GM12878 (cell line): ENCODE measurements at regions not wholly inside any gene's neighbourhood (a gene's known extent, or its start where the extent isn't known, plus 50 kb on each side); places are given as distances from the start of the nearest gene placed in this dataset.

Experiments used
- ATAC-seq: fragments of 200-7000 bp; cut with Tn5 transposase; 3 replicates; pipeline ENCODE4 v1.9.1; 2020; ENCODE audit warnings: mild to moderate bottlenecking, moderate library complexity
- BruUV-seq: library from RNA; stranded (reverse); fragments of 400-500 nt; replicated peaks from 2 replicates; lab custom pipeline; 2021; lab: Mats Ljungman, UMichigan
- CTCF ChIA-PET: fragments of 300-600 bp; sonication (Branson Sonifier 250); formaldehyde crosslinking; extraction: SDS; loops from one replicate; lab custom pipeline; 2021; ENCODE audit warnings: inconsistent platforms; lab: Yijun Ruan, JAX
- POLR2A ChIA-PET: fragments of 350-600 bp; formaldehyde crosslinking; extraction: SDS; loops from one replicate; lab custom pipeline; 2021; ENCODE audit warnings: inconsistent platforms; lab: Charles Lee
- RAD21 ChIA-PET: fragments of 300-600 bp; sonication (Branson Sonifier 250); formaldehyde crosslinking; loops from one replicate; lab custom pipeline; 2023; ENCODE audit warnings: antibody characterized with exemption; ENCODE audit not compliant: unreplicated experiment; lab: Charles Lee
- SMC1A ChIA-PET: fragments of 300-600 bp; sonication (Branson Sonifier 250); formaldehyde crosslinking; loops from one replicate; lab custom pipeline; 2023; ENCODE audit not compliant: unreplicated experiment, uncharacterized antibody; lab: Charles Lee
- DNase-seq: peaks from one replicate; pipeline ENCODE4 v3.0.0-alpha.2; 2011; ENCODE audit warnings: low read depth, low spot score
- FAIRE-seq: peaks from 3 replicates; lab custom pipeline; 2011; peaks lifted over from hg19 to GRCh38; lab: Jason Lieb, UNC
- H2AFZ ChIP-seq: 2 replicates; pipeline ENCODE4 v1.6.0; 2011; ENCODE audit warnings: low read depth, low read length, control low read depth; ENCODE audit not compliant: control insufficient read depth
- H3K27ac ChIP-seq: 2 replicates; pipeline ENCODE4 v1.5.1; 2011; ENCODE audit warnings: control low read depth; ENCODE audit not compliant: control insufficient read depth, insufficient read depth
- H3K27me3 ChIP-seq, 2 experiments: replicated peaks in 1 of 2; 2 replicates each; pipeline versions ENCODE4 v1.6.0 to v1.6.1; 2011; ENCODE audit warnings: low read length in 1 of 2; ENCODE audit not compliant: control insufficient read depth in 2 of 2, insufficient read depth in 2 of 2
- H3K36me3 ChIP-seq, 2 experiments: 2 replicates each; pipeline ENCODE4 v1.5.1; 2011; ENCODE audit warnings: low read length in 1 of 2; ENCODE audit not compliant: control insufficient read depth in 2 of 2, insufficient read depth in 2 of 2
- H3K4me1 ChIP-seq: 2 replicates; pipeline ENCODE4 v1.6.1; 2011; ENCODE audit warnings: mild to moderate bottlenecking, low read length, moderate library complexity, mixed read lengths; ENCODE audit not compliant: control insufficient read depth, insufficient read depth
- H3K4me2 ChIP-seq: 2 replicates; pipeline ENCODE4 v1.6.0; 2011; ENCODE audit warnings: control low read depth; ENCODE audit not compliant: control insufficient read depth, insufficient read depth
- H3K4me3 ChIP-seq: fragments of 200-600 bp; sonication (generic); 2 replicates; pipeline ENCODE4 v1.5.1; 2016
- H3K79me2 ChIP-seq: 2 replicates; pipeline ENCODE4 v1.6.0; 2011; ENCODE audit warnings: low read length; ENCODE audit not compliant: control insufficient read depth, insufficient read depth
- H3K9ac ChIP-seq: 2 replicates; pipeline ENCODE4 v1.8.0; 2011; ENCODE audit warnings: low read length, control low read depth, mixed read lengths; ENCODE audit not compliant: control insufficient read depth, insufficient read depth
- H3K9me3 ChIP-seq: replicated peaks from 3 replicates; pipeline ENCODE4 v1.5.1; 2011; ENCODE audit warnings: mild to moderate bottlenecking, low read length; ENCODE audit not compliant: control insufficient read depth, insufficient read depth
- H4K20me1 ChIP-seq: 2 replicates; pipeline ENCODE4 v1.6.0; 2011; ENCODE audit not compliant: control insufficient read depth, insufficient read depth
- CBX3 ChIP-seq: fragments of 200-600 bp; sonication (generic); IDR thresholded peaks from 2 replicates; pipeline ENCODE4 v1.6.1; 2016; ENCODE audit warnings: low read depth, borderline replicate concordance
- CHD2 ChIP-seq: IDR thresholded peaks from 2 replicates; pipeline ENCODE4 v1.6.1; 2011; ENCODE audit warnings: low read depth, low read length, improper control_type of control experiment, borderline replicate concordance
- CHD4 ChIP-seq: fragments of 200-600 bp; sonication (generic); IDR thresholded peaks from 2 replicates; pipeline ENCODE4 v1.6.1; 2016; ENCODE audit warnings: mild to moderate bottlenecking
- EED ChIP-seq: sonication (generic); IDR thresholded peaks from 2 replicates; pipeline ENCODE4 v1.6.1; 2016; ENCODE audit warnings: antibody characterized with exemption, low read depth
- EZH2 ChIP-seq: IDR thresholded peaks from 2 replicates; pipeline ENCODE4 v1.6.1; 2012; ENCODE audit warnings: low read depth, mild to moderate bottlenecking, control low read depth, inconsistent platforms, low read length, borderline replicate concordance; ENCODE audit not compliant: control insufficient read depth
- HDGF ChIP-seq: fragments of 450-650 bp; IDR thresholded peaks from 2 replicates; pipeline ENCODE4 v1.6.1; 2016; ENCODE audit warnings: antibody characterized with exemption
- KAT2A ChIP-seq: conservative IDR thresholded peaks from 2 replicates; pipeline ENCODE4 v1.6.1; 2011; ENCODE audit warnings: low read depth, low read length; ENCODE audit not compliant: control insufficient read depth
- LARP7 ChIP-seq: fragments of 450-650 bp; IDR thresholded peaks from 2 replicates; pipeline ENCODE4 v1.6.1; 2017; ENCODE audit warnings: mild to moderate bottlenecking
- MEF2B ChIP-seq: fragments of 450-650 bp; IDR thresholded peaks from 2 replicates; pipeline ENCODE4 v1.6.1; 2018; ENCODE audit warnings: mild to moderate bottlenecking, moderate library complexity; ENCODE audit not compliant: partially characterized antibody, poor library complexity, severe bottlenecking
- MTA3 ChIP-seq: IDR thresholded peaks from 2 replicates; pipeline ENCODE4 v1.6.1; 2012; ENCODE audit warnings: low read length, inconsistent platforms, borderline replicate concordance
- MYB ChIP-seq: fragments of 150-350 bp; IDR thresholded peaks from 2 replicates; pipeline ENCODE4 v1.6.1; 2014; ENCODE audit warnings: mild to moderate bottlenecking, low read depth, low read length, borderline replicate concordance
- PBX3 ChIP-seq: IDR thresholded peaks from 2 replicates; pipeline ENCODE4 v1.6.1; 2011; ENCODE audit warnings: mild to moderate bottlenecking, low read depth, low read length, moderate library complexity; ENCODE audit not compliant: insufficient replicate concordance
- RAD21 ChIP-seq: IDR thresholded peaks from 2 replicates; pipeline ENCODE4 v1.6.1; 2011; ENCODE audit warnings: mild to moderate bottlenecking, low read depth, low read length, moderate library complexity; ENCODE audit not compliant: insufficient read depth
- RUNX3 ChIP-seq: IDR thresholded peaks from 2 replicates; pipeline ENCODE4 v1.6.1; 2012; ENCODE audit warnings: low read length, inconsistent platforms
- ZNF24 ChIP-seq: fragments of 450-650 bp; IDR thresholded peaks from 2 replicates; pipeline ENCODE4 v1.6.1; 2017; ENCODE audit warnings: antibody characterized with exemption, mild to moderate bottlenecking
- WGBS: methylation state at CpG from one replicate; pipeline ENCODE4 v1.1.6; 2016; ENCODE audit warnings: low lambda C conversion rate; ENCODE audit not compliant: insufficient replicate concordance, insufficient coverage; ENCODE audit errors: missing lambda C conversion rate; 5-methylcytosine and 5-hydroxymethylcytosine counted together
- in situ Hi-C: fragments of 300-500 bp; cut with MboI; formaldehyde crosslinking; loops from 9 replicates; pipeline ENCODE4 v1.14.3; 2018; ENCODE audit warnings: mixed read lengths
- intact Hi-C: fragments of 100-400 bp; cut with micrococcal nuclease; formaldehyde crosslinking; loops from one replicate; pipeline ENCODE4 v1.14.2; 2022; ENCODE audit not compliant: unreplicated experiment
- TF ChIP-seq, protein P1 (sequence below): fragments of 450-650 bp; IDR thresholded peaks from 2 replicates; pipeline ENCODE4 v1.6.1; 2017; ENCODE audit warnings: low read depth, mild to moderate bottlenecking, moderate library complexity
- TF ChIP-seq, protein P2 (sequence below): IDR thresholded peaks from 2 replicates; pipeline ENCODE4 v1.6.1; 2012; ENCODE audit warnings: low read depth, low read length, improper control_type of control experiment

DNA sequence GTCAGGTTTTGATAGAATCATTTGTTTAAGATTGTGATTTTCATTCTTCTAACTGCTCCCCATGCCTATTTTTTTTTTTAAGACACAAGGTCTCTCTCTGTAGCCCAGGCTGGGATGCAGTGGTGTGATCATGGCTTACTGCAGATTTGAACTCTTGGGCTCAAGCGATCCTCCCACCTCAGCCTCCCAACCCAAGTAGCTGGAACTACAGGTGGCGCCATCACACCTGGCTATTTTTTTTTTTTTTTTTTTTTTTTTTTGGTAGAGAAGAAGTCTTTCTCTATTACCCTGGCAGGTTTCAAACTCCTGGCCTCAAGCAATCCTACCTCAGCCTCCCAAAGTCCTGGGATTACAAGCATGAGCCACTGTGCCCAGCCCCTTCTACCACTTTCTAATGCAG lies 223.3 kb downstream of the CBLN1 start:
- ChIA-PET POLR2A (no interaction called here), CTCF (no interaction called here), SMC1A (interaction anchor here (1.1 kb wide), 1 partner anchor 20 kb away, joined by 3 read pairs; no protein-coding TSS in a partner anchor), RAD21 (no interaction called here)
- no peak overlapping the region for H3K4me2 ChIP-seq
- H3K9ac ChIP-seq = no peak overlapping the region
- H3K4me3 ChIP-seq = no peak overlapping the region
- no peaks in the 10 kb centered on the region for H3K79me2 ChIP-seq
- intact Hi-C loops (no loop called here), in situ Hi-C loops (no loop called here)
- H3K9me3 ChIP-seq = no peaks in the 10 kb centered on the region
- no peak overlapping the region for H3K27ac ChIP-seq
- TF ChIP-seq EZH2 (no peak), LARP7 (no peak), RAD21 (no peak), EED (no peak), CBX3 (no peak), MEF2B (no peak), MTA3 (no peak)
- 17% methylated on average over 2 of the region's 2 CpGs for WGBS
- no peak overlapping the region for H2AFZ ChIP-seq
- no peaks in the 10 kb centered on the region for H4K20me1 ChIP-seq
- no peak for FAIRE-seq
- no peak for DNase-seq
- no peaks in the 10 kb centered on the region for H3K4me1 ChIP-seq
- no peaks in the 10 kb centered on the region for H3K27me3 ChIP-seq
- no peaks in the 10 kb centered on the region for H3K36me3 ChIP-seq
- BruUV-seq = no TSS peak
- no peak for ATAC-seq

- no peaks in the 10 kb centered on the region for H3K36me3 ChIP-seq
- intact Hi-C loops = no loop called here
- 13% methylated on average over 4 of the region's 4 CpGs for WGBS
- ChIA-PET SMC1A (no interaction called here), CTCF (interaction anchor here (0.9 kb wide), 1 partner anchor 23 kb away, joined by 3 read pairs; no protein-coding TSS in a partner anchor), POLR2A (no interaction called here), RAD21 (no interaction called here)
- H3K4me3 ChIP-seq = no peak overlapping the region
- H3K4me2 ChIP-seq = no peak overlapping the region
- in situ Hi-C loops = no loop called here
- H3K27ac ChIP-seq = no peak overlapping the region
- BruUV-seq = no TSS peak
- H3K9me3 ChIP-seq = no peaks in the 10 kb centered on the region
- no peaks in the 10 kb centered on the region for H4K20me1 ChIP-seq
- ATAC-seq (no peak), FAIRE-seq (no peak), DNase-seq (no peak)
- no peak overlapping the region for H3K9ac ChIP-seq
- TF ChIP-seq CHD2 = no peak
- TF ChIP-seq PBX3 = no peak
- no peak for TF ChIP-seq MYB
- TF ChIP-seq, protein P1, sequence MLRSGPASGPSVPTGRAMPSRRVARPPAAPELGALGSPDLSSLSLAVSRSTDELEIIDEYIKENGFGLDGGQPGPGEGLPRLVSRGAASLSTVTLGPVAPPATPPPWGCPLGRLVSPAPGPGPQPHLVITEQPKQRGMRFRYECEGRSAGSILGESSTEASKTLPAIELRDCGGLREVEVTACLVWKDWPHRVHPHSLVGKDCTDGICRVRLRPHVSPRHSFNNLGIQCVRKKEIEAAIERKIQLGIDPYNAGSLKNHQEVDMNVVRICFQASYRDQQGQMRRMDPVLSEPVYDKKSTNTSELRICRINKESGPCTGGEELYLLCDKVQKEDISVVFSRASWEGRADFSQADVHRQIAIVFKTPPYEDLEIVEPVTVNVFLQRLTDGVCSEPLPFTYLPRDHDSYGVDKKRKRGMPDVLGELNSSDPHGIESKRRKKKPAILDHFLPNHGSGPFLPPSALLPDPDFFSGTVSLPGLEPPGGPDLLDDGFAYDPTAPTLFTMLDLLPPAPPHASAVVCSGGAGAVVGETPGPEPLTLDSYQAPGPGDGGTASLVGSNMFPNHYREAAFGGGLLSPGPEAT = no peak
- no peak for TF ChIP-seq CHD4
- TF ChIP-seq, protein P2, sequence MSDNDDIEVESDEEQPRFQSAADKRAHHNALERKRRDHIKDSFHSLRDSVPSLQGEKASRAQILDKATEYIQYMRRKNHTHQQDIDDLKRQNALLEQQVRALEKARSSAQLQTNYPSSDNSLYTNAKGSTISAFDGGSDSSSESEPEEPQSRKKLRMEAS = no peak
- TF ChIP-seq RUNX3 = no peak
- no peak for TF ChIP-seq KAT2A
- no peak for TF ChIP-seq HDGF
- TF ChIP-seq ZNF24 = no peak
- H3K27me3 ChIP-seq = no peaks in the 10 kb centered on the region
- no peak overlapping the region for H2AFZ ChIP-seq
- H3K79me2 ChIP-seq = no peaks in the 10 kb centered on the region
- H3K4me1 ChIP-seq = no peaks in the 10 kb centered on the region
These were observed 223.7 kb downstream of the CBLN1 start for GRCh38 chr16:49057936-49058335.
